GM12878 (cell line): ENCODE measurements at regions not wholly inside any gene's neighbourhood (a gene's known extent, or its start where the extent isn't known, plus 50 kb on each side); places are given as distances from the start of the nearest gene placed in this dataset.

Experiments used
- ATAC-seq: fragments of 200-7000 bp; cut with Tn5 transposase; 3 replicates; pipeline ENCODE4 v1.9.1; 2020; ENCODE audit warnings: mild to moderate bottlenecking, moderate library complexity
- BruUV-seq: library from RNA; stranded (reverse); fragments of 400-500 nt; replicated peaks from 2 replicates; lab custom pipeline; 2021; lab: Mats Ljungman, UMichigan
- CTCF ChIA-PET: fragments of 300-600 bp; sonication (Branson Sonifier 250); formaldehyde crosslinking; extraction: SDS; loops from one replicate; lab custom pipeline; 2021; ENCODE audit warnings: inconsistent platforms; lab: Yijun Ruan, JAX
- POLR2A ChIA-PET: fragments of 350-600 bp; formaldehyde crosslinking; extraction: SDS; loops from one replicate; lab custom pipeline; 2021; ENCODE audit warnings: inconsistent platforms; lab: Charles Lee
- RAD21 ChIA-PET: fragments of 300-600 bp; sonication (Branson Sonifier 250); formaldehyde crosslinking; loops from one replicate; lab custom pipeline; 2023; ENCODE audit warnings: antibody characterized with exemption; ENCODE audit not compliant: unreplicated experiment; lab: Charles Lee
- SMC1A ChIA-PET: fragments of 300-600 bp; sonication (Branson Sonifier 250); formaldehyde crosslinking; loops from one replicate; lab custom pipeline; 2023; ENCODE audit not compliant: unreplicated experiment, uncharacterized antibody; lab: Charles Lee
- DNase-seq: peaks from one replicate; pipeline ENCODE4 v3.0.0-alpha.2; 2011; ENCODE audit warnings: low read depth, low spot score
- FAIRE-seq: peaks from 3 replicates; lab custom pipeline; 2011; peaks lifted over from hg19 to GRCh38; lab: Jason Lieb, UNC
- H2AFZ ChIP-seq: 2 replicates; pipeline ENCODE4 v1.6.0; 2011; ENCODE audit warnings: low read depth, low read length, control low read depth; ENCODE audit not compliant: control insufficient read depth
- H3K27ac ChIP-seq: 2 replicates; pipeline ENCODE4 v1.5.1; 2011; ENCODE audit warnings: control low read depth; ENCODE audit not compliant: control insufficient read depth, insufficient read depth
- H3K27me3 ChIP-seq, 2 experiments: replicated peaks in 1 of 2; 2 replicates each; pipeline versions ENCODE4 v1.6.0 to v1.6.1; 2011; ENCODE audit warnings: low read length in 1 of 2; ENCODE audit not compliant: control insufficient read depth in 2 of 2, insufficient read depth in 2 of 2
- H3K36me3 ChIP-seq, 2 experiments: 2 replicates each; pipeline ENCODE4 v1.5.1; 2011; ENCODE audit warnings: low read length in 1 of 2; ENCODE audit not compliant: control insufficient read depth in 2 of 2, insufficient read depth in 2 of 2
- H3K4me1 ChIP-seq: 2 replicates; pipeline ENCODE4 v1.6.1; 2011; ENCODE audit warnings: mild to moderate bottlenecking, low read length, moderate library complexity, mixed read lengths; ENCODE audit not compliant: control insufficient read depth, insufficient read depth
- H3K4me2 ChIP-seq: 2 replicates; pipeline ENCODE4 v1.6.0; 2011; ENCODE audit warnings: control low read depth; ENCODE audit not compliant: control insufficient read depth, insufficient read depth
- H3K4me3 ChIP-seq: fragments of 200-600 bp; sonication (generic); 2 replicates; pipeline ENCODE4 v1.5.1; 2016
- H3K79me2 ChIP-seq: 2 replicates; pipeline ENCODE4 v1.6.0; 2011; ENCODE audit warnings: low read length; ENCODE audit not compliant: control insufficient read depth, insufficient read depth
- H3K9ac ChIP-seq: 2 replicates; pipeline ENCODE4 v1.8.0; 2011; ENCODE audit warnings: low read length, control low read depth, mixed read lengths; ENCODE audit not compliant: control insufficient read depth, insufficient read depth
- H3K9me3 ChIP-seq: replicated peaks from 3 replicates; pipeline ENCODE4 v1.5.1; 2011; ENCODE audit warnings: mild to moderate bottlenecking, low read length; ENCODE audit not compliant: control insufficient read depth, insufficient read depth
- H4K20me1 ChIP-seq: 2 replicates; pipeline ENCODE4 v1.6.0; 2011; ENCODE audit not compliant: control insufficient read depth, insufficient read depth
- SUPT20H ChIP-seq: IDR thresholded peaks from 2 replicates; pipeline ENCODE4 v1.6.1; 2011; ENCODE audit warnings: low read depth, mild to moderate bottlenecking, low read length, moderate library complexity, borderline replicate concordance; ENCODE audit not compliant: control insufficient read depth
- USF1 ChIP-seq: IDR thresholded peaks from 2 replicates; pipeline ENCODE4 v1.6.1; 2011; ENCODE audit warnings: borderline replicate concordance, low read depth, mild to moderate bottlenecking, moderate library complexity, mixed read lengths, low read length; ENCODE audit not compliant: insufficient read depth; ENCODE audit errors: extremely low read length
- WGBS: methylation state at CpG from one replicate; pipeline ENCODE4 v1.1.6; 2016; ENCODE audit warnings: low lambda C conversion rate; ENCODE audit not compliant: insufficient replicate concordance, insufficient coverage; ENCODE audit errors: missing lambda C conversion rate; 5-methylcytosine and 5-hydroxymethylcytosine counted together
- in situ Hi-C: fragments of 300-500 bp; cut with MboI; formaldehyde crosslinking; loops from 9 replicates; pipeline ENCODE4 v1.14.3; 2018; ENCODE audit warnings: mixed read lengths
- intact Hi-C: fragments of 100-400 bp; cut with micrococcal nuclease; formaldehyde crosslinking; loops from one replicate; pipeline ENCODE4 v1.14.2; 2022; ENCODE audit not compliant: unreplicated experiment
- TF ChIP-seq, protein P1 (sequence below): fragments of 450-650 bp; formaldehyde crosslinking; IDR thresholded peaks from 2 replicates; pipeline ENCODE4 v1.4.0; 2022; ENCODE audit warnings: mild to moderate bottlenecking, moderate library complexity

DNA sequence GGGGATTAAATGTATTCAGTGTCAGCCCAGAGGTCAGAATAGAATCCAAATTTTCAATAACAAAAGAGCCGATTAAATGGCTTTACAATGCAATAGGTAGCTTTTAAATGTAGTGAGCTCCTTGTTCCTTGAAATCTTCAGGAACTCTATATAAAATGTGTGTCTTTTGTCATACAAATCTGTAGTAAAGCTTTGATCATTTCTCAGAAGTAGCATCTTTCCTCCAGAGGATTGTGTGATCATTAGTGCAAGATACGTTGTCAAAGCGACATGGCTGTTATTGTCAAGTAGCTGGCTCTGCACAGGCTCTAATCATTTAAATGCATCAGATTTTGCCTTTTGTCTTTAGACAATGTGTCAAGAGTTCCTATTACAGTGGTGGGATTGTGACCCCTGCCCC is 116.1 kb upstream of the NAMPT start:
- Histone ChIP-seq H3K4me3 (no peak overlapping the region), H3K36me3 (no peaks in the 10 kb centered on the region), H3K4me1 (peaks cover 2% of the 10 kb centered on the region; the same call in 1 of the 2 replicates), H4K20me1 (no peaks in the 10 kb centered on the region), H3K9ac (no peak overlapping the region), H3K9me3 (peaks cover 1% of the 10 kb centered on the region; the same call in 2 of the 3 replicates), H3K27me3 (no peaks in the 10 kb centered on the region), H3K4me2 (no peak overlapping the region), H3K79me2 (no peaks in the 10 kb centered on the region), H2AFZ (no peak overlapping the region), H3K27ac (no peak overlapping the region)
- CTCF ChIA-PET, result interaction anchor here (0.6 to 1.2 kb wide), 5 partner anchors 11 to 320 kb away, joined by 3 to 4 read pairs (median 3); no protein-coding TSS in a partner anchor
- no peak for ATAC-seq
- no peak for DNase-seq
- TF ChIP-seq SUPT20H (no peak), USF1 (no peak)
- TF ChIP-seq, protein P1, sequence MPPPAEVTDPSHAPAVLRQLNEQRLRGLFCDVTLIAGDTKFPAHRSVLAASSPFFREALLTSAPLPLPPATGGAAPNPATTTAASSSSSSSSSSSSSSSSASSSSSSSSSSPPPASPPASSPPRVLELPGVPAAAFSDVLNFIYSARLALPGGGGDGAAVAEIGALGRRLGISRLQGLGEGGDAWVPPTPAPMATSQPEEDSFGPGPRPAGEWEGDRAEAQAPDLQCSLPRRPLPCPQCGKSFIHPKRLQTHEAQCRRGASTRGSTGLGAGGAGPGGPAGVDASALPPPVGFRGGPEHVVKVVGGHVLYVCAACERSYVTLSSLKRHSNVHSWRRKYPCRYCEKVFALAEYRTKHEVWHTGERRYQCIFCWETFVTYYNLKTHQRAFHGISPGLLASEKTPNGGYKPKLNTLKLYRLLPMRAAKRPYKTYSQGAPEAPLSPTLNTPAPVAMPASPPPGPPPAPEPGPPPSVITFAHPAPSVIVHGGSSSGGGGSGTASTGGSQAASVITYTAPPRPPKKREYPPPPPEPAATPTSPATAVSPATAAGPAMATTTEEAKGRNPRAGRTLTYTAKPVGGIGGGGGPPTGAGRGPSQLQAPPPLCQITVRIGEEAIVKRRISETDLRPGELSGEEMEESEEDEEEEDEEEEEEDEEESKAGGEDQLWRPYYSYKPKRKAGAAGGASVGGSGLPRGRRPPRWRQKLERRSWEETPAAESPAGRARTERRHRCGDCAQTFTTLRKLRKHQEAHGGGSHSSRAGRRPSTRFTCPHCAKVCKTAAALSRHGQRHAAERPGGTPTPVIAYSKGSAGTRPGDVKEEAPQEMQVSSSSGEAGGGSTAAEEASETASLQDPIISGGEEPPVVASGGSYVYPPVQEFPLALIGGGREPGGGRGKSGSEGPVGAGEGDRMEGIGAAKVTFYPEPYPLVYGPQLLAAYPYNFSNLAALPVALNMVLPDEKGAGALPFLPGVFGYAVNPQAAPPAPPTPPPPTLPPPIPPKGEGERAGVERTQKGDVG (CRISPR knock-in tag), result no peak
- in situ Hi-C loops, result no loop called here
- intact Hi-C loops, result no loop called here
- BruUV-seq, result no TSS peak
- POLR2A ChIA-PET, result no interaction called here
- no peak for FAIRE-seq
- RAD21 ChIA-PET, result no interaction called here
- 92% methylated on average over 3 of the region's 3 CpGs for whole genome bisulfite sequencing
- SMC1A ChIA-PET, result interaction anchor here (0.7 to 4.8 kb wide), 8 partner anchors 11 to 223 kb away, joined by 3 to 19 read pairs (median 4); no protein-coding TSS in a partner anchor
